ENCODE measurements at regions not wholly inside any gene's neighbourhood (a gene's known extent, or its start where the extent isn't known, plus 50 kb on each side); places are given as distances from the start of the nearest gene placed in this dataset.

DNA sequence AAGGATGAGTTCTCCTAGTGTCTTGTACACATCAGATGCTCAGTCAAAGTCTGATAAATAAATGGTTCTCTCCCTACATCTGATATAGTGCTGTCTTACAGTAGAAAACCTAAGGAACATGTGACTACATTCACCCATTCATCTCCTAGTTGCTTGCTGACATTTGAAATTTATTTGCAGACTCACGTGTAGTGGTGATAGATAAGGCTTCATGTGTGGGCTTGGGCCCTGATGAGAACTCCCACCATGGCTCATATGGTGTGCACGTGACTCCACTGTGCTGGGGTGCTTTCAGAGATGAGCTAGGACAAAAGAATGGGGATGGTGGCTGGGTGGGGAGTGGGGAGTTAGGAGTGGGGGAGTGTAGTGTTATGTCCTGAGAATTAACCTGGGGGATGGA, 287.3 kb downstream of the RPS24 start:
- Mint-ChIP-seq H3K9me3 (ENCODE audit: low read depth) (peaks cover 18% of the 10 kb centered on the region), H3K4me3 (ENCODE audit: unreplicated experiment) (no peak overlapping the region), H3K4me1 (ENCODE audit: low read depth) (peaks cover 7% of the 10 kb centered on the region), H3K36me3 (ENCODE audit: low read depth) (peaks cover 5% of the 10 kb centered on the region), H3K27ac (ENCODE audit: unreplicated experiment) (no peak overlapping the region), H3K27me3 (ENCODE audit: low read depth) (peaks cover 14% of the 10 kb centered on the region)
- TF ChIP-seq, protein P1, sequence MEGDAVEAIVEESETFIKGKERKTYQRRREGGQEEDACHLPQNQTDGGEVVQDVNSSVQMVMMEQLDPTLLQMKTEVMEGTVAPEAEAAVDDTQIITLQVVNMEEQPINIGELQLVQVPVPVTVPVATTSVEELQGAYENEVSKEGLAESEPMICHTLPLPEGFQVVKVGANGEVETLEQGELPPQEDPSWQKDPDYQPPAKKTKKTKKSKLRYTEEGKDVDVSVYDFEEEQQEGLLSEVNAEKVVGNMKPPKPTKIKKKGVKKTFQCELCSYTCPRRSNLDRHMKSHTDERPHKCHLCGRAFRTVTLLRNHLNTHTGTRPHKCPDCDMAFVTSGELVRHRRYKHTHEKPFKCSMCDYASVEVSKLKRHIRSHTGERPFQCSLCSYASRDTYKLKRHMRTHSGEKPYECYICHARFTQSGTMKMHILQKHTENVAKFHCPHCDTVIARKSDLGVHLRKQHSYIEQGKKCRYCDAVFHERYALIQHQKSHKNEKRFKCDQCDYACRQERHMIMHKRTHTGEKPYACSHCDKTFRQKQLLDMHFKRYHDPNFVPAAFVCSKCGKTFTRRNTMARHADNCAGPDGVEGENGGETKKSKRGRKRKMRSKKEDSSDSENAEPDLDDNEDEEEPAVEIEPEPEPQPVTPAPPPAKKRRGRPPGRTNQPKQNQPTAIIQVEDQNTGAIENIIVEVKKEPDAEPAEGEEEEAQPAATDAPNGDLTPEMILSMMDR (IDR thresholded peaks at IDR 0.05): no peak
- DNase-seq (ENCODE audit: low spot score): no peak

DNA sequence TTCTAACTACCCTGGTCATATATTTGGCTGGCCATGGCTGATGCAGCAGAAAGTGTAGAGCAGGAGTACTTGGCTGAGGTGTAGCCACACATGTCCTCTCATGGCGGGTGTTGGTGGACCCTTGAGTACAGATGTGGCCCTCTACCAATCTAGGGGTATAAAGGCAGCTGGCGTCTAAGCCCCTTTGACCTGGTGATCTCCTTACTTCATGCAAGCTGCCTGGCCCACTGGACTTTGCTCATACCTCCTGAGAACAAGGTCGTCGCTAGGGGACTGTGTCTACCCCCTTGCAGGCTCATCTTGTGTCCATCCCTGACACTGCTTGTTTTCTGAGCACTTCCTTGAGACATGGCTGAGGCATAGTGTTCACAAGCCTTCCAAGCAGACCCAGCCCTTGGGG, 287.8 kb downstream of the RPS24 start:
- TF ChIP-seq, protein P1 (IDR thresholded peaks at IDR 0.05): no peak
- Mint-ChIP-seq H3K27ac (ENCODE audit: unreplicated experiment) (no peak overlapping the region), H3K36me3 (ENCODE audit: low read depth) (peaks cover 10% of the 10 kb centered on the region)

DNA sequence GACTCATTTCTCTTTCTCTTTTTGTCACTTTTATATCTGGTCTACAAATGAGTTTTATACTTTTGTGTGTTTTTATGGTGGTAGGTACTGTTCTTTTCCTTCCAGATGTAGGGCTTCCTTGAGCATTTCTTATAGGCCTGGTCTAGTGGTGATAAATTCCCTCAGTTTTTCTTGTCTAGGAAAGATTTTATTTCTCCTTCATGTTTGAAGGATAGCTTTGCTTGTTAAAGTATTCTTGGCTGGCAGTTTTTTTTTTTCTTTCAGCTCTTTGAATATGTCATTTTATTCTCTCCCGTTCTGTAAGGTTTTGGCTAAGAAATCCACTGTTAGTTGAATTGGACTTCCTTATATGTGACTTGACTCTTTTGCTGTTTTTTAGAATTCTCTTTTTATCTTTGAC, 292.7 kb downstream of the RPS24 start:
- TF ChIP-seq, protein P1 (IDR thresholded peaks at IDR 0.05): no peak
- peaks cover 4% of the 10 kb centered on the region for H3K4me1 Mint-ChIP-seq (ENCODE audit: low read depth)
- H3K36me3 Mint-ChIP-seq (ENCODE audit: low read depth): peaks cover 17% of the 10 kb centered on the region
- peaks cover 14% of the 10 kb centered on the region for H3K27me3 Mint-ChIP-seq (ENCODE audit: low read depth)
- peaks cover 32% of the 10 kb centered on the region for H3K9me3 Mint-ChIP-seq (ENCODE audit: low read depth)
- H3K27ac Mint-ChIP-seq (ENCODE audit: unreplicated experiment): no peak overlapping the region
- DNase-seq (ENCODE audit: low spot score): no peak
- no peak overlapping the region for H3K4me3 Mint-ChIP-seq (ENCODE audit: unreplicated experiment)

More for the DNA sequence above, 287.8 kb downstream of the RPS24 start:
- no peak for DNase-seq (ENCODE audit: low spot score)
- H3K4me1 Mint-ChIP-seq (ENCODE audit: low read depth): peaks cover 4% of the 10 kb centered on the region
- peaks cover 14% of the 10 kb centered on the region for H3K27me3 Mint-ChIP-seq (ENCODE audit: low read depth)
- H3K9me3 Mint-ChIP-seq (ENCODE audit: low read depth): peaks cover 23% of the 10 kb centered on the region
- H3K4me3 Mint-ChIP-seq (ENCODE audit: unreplicated experiment): no peak overlapping the region

DNA sequence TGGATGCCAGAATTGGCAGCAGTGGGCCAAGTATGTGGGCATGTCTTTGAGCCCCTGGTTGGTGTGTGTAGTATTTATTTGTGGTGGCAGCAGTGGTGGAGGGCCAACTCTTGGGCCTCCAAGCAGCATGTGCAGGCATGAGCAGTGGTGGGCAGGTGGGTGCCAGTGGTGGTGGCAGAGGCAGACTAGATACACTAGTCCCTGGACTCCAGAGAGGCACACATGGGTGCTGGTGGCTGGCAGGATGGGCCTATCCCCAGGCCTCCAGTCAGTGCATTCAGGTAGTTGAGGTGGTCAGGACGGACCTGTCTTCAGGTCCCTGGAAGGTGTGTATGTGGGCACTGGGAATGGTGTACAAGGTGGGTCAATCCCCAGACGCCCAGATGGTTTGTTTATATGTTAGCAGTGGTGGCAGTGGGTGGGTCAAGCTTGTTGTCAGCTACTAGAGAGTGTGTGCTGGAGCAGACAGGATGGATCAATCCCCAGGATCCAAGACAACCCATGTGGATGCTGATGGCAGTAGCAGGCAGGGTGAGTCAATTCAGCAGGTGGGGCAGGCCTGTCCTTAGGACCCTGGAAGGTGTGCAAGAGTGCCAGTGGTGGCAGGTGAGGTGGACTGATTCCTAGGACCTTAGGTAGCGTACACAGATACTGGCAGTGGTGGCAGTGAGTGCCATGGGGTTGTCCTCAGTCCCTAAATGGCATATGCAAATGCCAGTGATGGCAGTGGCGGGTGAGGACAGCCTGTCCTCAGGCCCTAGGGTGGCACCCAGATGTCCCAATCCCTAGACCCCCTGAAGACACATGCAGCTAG, 294.3 kb downstream of the RPS24 start:
- Mint-ChIP-seq H3K9me3 (ENCODE audit: low read depth) (peaks cover 32% of the 10 kb centered on the region), H3K27me3 (ENCODE audit: low read depth) (peaks cover 13% of the 10 kb centered on the region), H3K36me3 (ENCODE audit: low read depth) (peaks cover 17% of the 10 kb centered on the region), H3K4me1 (ENCODE audit: low read depth) (peaks cover 12% of the 10 kb centered on the region), H3K27ac (ENCODE audit: unreplicated experiment) (no peak overlapping the region), H3K4me3 (ENCODE audit: unreplicated experiment) (no peak overlapping the region)
- TF ChIP-seq, protein P1 (IDR thresholded peaks at IDR 0.05): no peak
- no peak for DNase-seq (ENCODE audit: low spot score)

DNA sequence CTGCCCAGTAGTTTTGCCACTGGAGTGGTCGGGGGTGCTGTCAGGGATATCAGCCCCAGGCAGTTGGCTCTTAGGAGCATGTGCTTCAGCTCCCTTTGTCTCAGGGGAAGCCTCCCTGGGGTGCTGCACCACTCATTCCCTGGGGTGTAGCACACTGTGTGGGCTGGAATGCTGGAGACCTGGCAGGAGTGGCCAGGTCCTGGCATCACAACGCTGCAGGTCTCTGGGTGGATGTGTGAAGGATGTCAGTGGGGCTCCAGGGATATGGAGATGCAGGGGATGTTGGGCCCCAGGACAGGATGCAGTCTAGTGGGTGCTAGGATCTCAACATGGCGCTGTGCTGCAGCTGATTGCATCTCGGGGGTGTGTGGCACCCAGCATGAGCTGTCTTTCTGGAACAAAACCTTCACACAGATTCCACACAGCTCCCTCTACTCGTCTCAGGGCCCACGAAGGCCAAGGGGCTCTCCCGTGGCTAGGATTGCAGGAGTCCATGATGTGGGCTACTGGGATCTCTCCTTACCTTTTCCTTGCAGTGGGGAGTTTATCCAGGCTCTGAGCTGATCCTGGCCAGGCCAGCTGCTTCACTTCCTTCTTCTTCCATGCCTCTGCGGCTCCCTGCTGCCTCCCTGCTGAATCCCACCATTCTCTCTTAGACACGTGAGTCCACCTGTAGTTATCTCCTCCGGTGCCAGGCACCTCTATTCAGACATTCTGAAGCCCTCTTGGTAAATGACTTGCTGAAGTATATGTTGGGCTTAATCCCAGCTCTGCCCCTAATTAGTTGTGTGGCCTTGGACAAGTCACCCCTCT, 295.1 kb downstream of the RPS24 start:
- no peak for DNase-seq (ENCODE audit: low spot score)
- Mint-ChIP-seq H3K27ac (ENCODE audit: unreplicated experiment) (no peak overlapping the region), H3K4me1 (ENCODE audit: low read depth) (peaks cover 12% of the 10 kb centered on the region), H3K36me3 (ENCODE audit: low read depth) (peaks cover 17% of the 10 kb centered on the region), H3K4me3 (ENCODE audit: unreplicated experiment) (no peak overlapping the region), H3K9me3 (ENCODE audit: low read depth) (peaks cover 29% of the 10 kb centered on the region), H3K27me3 (ENCODE audit: low read depth) (peaks cover 6% of the 10 kb centered on the region)
- TF ChIP-seq, protein P1 (IDR thresholded peaks at IDR 0.05): no peak
